GM06990 (cell line): ENCODE measurements at regions not wholly inside any gene's neighbourhood (a gene's known extent, or its start where the extent isn't known, plus 50 kb on each side); places are given as distances from the start of the nearest gene placed in this dataset.

Source experiments
- DNase-seq: peaks from one replicate; pipeline ENCODE4 v3.0.0-alpha.2; 2011; ENCODE audit not compliant: insufficient read length; ENCODE audit errors: extremely low read depth
- H3K27me3 ChIP-seq: replicated peaks from 2 replicates; pipeline ENCODE4 v1.6.0; 2011; ENCODE audit warnings: low read length; ENCODE audit not compliant: control insufficient read depth, insufficient read depth
- H3K36me3 ChIP-seq: 2 replicates; pipeline ENCODE4 v1.5.1; 2011; ENCODE audit warnings: low read length; ENCODE audit not compliant: control insufficient read depth, insufficient read depth
- H3K4me3 ChIP-seq: replicated peaks from 2 replicates; pipeline ENCODE4 v1.5.1; 2011; ENCODE audit warnings: low read depth, mild to moderate bottlenecking, control low read depth, low read length
- CTCF ChIP-seq: IDR thresholded peaks from 2 replicates; pipeline ENCODE4 v1.5.1; 2011; ENCODE audit warnings: low read length, control low read depth, mild to moderate bottlenecking, inconsistent platforms; ENCODE audit not compliant: insufficient read depth, poor library complexity, severe bottlenecking

- DNase-seq, result no peak
- TF ChIP-seq CTCF, result no peak
- H3K4me3 ChIP-seq, result no peak overlapping the region
- no peaks in the 10 kb centered on the region for H3K36me3 ChIP-seq
- no peaks in the 10 kb centered on the region for H3K27me3 ChIP-seq
These were observed 287.0 kb upstream of the MARCKS start for GRCh38 chr6:113570161-113570560.

DNA sequence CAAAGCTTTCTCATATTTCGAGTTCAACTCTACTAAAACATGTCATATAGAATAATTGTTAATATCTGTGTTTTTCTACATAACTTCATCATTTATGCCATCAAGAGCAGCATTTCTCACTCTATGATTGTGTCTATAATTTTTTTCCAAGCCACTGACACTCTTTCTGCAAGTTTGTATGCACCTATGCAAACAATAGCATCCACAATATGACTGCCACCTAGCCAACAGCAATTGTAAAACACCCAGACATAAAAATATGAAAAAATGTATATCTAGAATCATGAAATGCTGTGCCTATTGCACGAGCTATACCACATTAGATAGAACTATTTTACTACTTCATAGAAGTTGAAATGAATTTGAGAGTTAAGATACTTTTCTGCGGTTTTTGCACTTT lies 286.5 kb upstream of the MARCKS start:
- Histone ChIP-seq H3K27me3 (no peaks in the 10 kb centered on the region), H3K4me3 (no peak overlapping the region), H3K36me3 (no peaks in the 10 kb centered on the region)
- no peak for TF ChIP-seq CTCF
- no peak for DNase-seq

GRCh38 chr6:113574147-113574546 lies 283.0 kb upstream of the MARCKS start:
- no peaks in the 10 kb centered on the region for H3K36me3 ChIP-seq
- TF ChIP-seq CTCF, result no peak
- H3K27me3 ChIP-seq, result no peaks in the 10 kb centered on the region
- no peak overlapping the region for H3K4me3 ChIP-seq
- no peak for DNase-seq

DNA sequence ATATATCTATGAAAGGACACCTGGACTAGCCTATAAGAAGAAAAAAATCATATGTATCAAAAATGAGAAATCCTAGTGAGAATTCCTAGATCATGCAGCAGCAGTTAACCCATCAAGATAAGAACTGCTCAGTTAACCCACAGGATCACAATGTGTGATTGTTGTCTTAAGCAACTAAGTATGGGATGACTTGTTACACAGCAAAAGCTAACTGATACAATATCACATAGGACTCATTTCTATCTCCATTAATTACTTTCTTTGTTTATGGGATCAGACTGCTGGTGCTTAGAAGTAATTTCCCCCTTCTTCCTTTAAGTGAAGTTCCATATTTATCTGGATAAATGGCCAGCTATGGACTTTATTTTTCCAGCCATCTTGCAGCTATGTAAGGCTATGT lies 280.8 kb upstream of the MARCKS start:
- no peaks in the 10 kb centered on the region for H3K27me3 ChIP-seq
- no peak overlapping the region for H3K4me3 ChIP-seq
- TF ChIP-seq CTCF, result no peak
- DNase-seq, result no peak
- H3K36me3 ChIP-seq, result no peaks in the 10 kb centered on the region

GRCh38 chr6:113578691-113579090 lies 278.5 kb upstream of the MARCKS start:
- Histone ChIP-seq H3K4me3 (no peak overlapping the region), H3K27me3 (no peaks in the 10 kb centered on the region), H3K36me3 (no peaks in the 10 kb centered on the region)
- no peak for TF ChIP-seq CTCF
- DNase-seq, result no peak

- DNase-seq, result no peak
- H3K4me3 ChIP-seq, result no peak overlapping the region
- H3K36me3 ChIP-seq, result no peaks in the 10 kb centered on the region
- TF ChIP-seq CTCF, result no peak
- no peaks in the 10 kb centered on the region for H3K27me3 ChIP-seq
These were observed 272.4 kb upstream of the MARCKS start for GRCh38 chr6:113584767-113585166.
